ENCODE measurements at regions not wholly inside any gene's neighbourhood (a gene's known extent, or its start where the extent isn't known, plus 50 kb on each side); places are given as distances from the start of the nearest gene placed in this dataset.
"Not testable (repeated sequence)": the region's sequence is repeated elsewhere in the genome, so short reads cannot be mapped to it uniquely, and the experiment has no call there.

DNA sequence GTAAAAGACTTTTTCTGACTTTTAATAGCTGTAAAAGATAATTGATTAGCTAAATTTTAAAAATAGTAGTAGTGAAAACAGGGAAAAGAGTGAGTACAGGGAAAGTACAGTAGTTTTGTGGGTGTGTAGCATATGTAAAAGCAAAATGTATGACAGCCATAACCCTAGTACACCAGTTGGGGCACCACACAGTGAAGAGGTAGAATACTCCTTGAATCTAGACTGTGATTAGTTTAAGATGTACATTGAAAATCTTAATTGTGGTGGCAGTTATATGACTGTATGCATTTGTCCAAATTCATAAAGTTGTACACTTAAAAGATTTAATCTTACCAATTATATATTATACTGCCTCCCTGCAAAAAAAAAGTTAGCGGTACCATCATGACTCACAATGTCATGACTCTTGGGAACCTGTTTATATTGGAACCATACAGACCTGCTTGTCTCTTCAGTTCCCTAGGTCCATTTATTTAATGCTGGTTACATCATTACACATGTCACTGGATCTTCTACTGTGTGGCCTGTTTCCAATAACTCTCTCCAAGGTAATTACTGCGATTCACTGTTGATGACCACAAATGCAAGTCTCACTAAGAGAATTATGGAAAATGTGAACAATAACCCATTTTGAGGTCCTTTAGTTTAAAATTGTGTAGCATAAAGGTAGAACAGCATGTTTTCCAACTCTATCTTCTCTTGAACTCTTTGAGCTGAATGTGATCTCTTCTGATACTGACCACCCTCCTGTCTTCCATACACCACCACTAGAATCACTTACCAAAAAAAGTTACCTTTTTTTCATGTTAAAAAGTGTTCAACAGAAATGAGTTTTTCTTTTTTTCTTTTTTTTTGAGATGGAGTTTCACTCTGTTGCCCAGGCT lies 264.2 kb upstream of the AMIGO2 start:
- TF ChIP-seq, protein P1, sequence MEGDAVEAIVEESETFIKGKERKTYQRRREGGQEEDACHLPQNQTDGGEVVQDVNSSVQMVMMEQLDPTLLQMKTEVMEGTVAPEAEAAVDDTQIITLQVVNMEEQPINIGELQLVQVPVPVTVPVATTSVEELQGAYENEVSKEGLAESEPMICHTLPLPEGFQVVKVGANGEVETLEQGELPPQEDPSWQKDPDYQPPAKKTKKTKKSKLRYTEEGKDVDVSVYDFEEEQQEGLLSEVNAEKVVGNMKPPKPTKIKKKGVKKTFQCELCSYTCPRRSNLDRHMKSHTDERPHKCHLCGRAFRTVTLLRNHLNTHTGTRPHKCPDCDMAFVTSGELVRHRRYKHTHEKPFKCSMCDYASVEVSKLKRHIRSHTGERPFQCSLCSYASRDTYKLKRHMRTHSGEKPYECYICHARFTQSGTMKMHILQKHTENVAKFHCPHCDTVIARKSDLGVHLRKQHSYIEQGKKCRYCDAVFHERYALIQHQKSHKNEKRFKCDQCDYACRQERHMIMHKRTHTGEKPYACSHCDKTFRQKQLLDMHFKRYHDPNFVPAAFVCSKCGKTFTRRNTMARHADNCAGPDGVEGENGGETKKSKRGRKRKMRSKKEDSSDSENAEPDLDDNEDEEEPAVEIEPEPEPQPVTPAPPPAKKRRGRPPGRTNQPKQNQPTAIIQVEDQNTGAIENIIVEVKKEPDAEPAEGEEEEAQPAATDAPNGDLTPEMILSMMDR (conservative IDR thresholded peaks at IDR 0.05; ENCODE audit: low read depth, low read length), result no peak
- no peak overlapping the region for H3K4me3 ChIP-seq (ENCODE audit: low read length)
- DNase-seq (ENCODE audit: low read depth), result no peak

DNA sequence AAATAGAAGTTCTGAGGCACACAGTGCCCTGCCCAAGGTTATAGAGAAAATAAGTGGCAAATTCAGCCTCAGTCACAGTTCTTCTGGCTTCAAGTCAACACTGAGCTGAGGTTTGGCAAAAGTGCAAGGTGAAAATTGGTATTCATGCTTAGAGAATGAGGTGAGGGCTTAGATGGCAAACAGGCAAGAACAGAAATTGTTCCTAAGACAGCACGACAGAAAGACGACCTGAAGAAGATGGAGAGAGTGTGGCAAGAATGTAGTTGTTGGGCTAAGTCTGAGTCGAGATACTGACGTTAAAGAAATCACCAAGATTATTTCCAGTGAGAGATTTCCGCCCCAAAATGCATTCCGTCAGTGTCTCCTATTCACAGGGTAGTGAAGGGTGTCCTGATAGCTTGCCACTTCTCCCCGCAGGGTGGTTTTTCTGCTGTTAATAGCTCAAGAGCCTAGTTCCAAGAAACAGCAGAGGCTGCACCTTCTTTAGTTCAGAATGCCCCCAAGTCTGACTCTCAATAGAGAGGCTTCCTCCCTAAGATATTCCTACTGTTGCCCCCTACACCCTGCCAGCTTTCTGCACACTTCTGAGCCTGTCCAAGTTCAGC lies 260.8 kb upstream of the AMIGO2 start:
- no peak for DNase-seq (ENCODE audit: low read depth)
- TF ChIP-seq, protein P1 (conservative IDR thresholded peaks at IDR 0.05; ENCODE audit: low read depth, low read length), result no peak
- H3K4me3 ChIP-seq (ENCODE audit: low read length), result no peak overlapping the region

- DNase-seq (ENCODE audit: low read depth), result no peak
- no peak overlapping the region for H3K4me3 ChIP-seq (ENCODE audit: low read length)
- TF ChIP-seq, protein P1 (conservative IDR thresholded peaks at IDR 0.05; ENCODE audit: low read depth, low read length), result no peak
Measured at GRCh38 chr12:47337581-47337980, 257.8 kb upstream of the AMIGO2 start.

- not testable (repeated sequence) for DNase-seq (ENCODE audit: low read depth); H3K4me3 ChIP-seq (ENCODE audit: low read length)
Measured at GRCh38 chr12:47333271-47333858, 253.6 kb upstream of the AMIGO2 start.

DNA sequence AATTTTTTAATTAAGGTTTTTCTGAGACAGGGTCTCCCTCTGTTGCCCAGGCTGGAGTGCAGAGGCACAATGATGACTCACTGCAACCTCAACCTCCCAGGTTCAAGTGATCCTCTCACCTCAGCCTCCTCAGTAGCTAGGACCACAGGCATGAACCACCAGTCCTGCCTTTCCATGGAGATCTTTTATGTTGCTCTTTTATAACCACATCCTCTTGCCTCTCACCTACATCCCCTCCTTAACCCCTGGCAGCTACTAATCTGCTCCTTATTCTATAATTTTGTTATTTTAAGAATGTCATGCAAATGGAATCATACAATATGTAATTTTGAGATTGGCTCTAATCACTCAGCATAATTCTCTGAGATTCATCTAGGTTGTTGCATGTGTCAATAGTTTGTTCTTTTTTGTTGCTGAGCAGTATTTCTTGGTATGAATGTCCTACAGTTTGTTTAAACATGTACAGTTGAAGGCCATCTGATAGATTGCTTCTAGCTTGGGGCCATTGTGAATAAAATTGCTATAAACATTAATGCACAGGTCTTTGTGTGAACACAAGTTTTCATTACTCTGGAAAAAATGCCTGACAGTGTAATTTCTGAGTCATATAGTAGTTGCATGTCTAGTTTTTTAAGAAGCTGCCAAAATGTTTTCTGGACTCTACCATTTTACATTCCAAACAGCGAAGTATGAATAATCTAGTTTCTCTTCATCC lies 249.2 kb upstream of the AMIGO2 start:
- TF ChIP-seq, protein P1 (conservative IDR thresholded peaks at IDR 0.05; ENCODE audit: low read depth, low read length), result no peak
- DNase-seq (ENCODE audit: low read depth), result no peak
- H3K4me3 ChIP-seq (ENCODE audit: low read length), result no peak overlapping the region

- H3K4me3 ChIP-seq (ENCODE audit: low read length), result no peak overlapping the region
- TF ChIP-seq, protein P1 (conservative IDR thresholded peaks at IDR 0.05; ENCODE audit: low read depth, low read length), result no peak
- no peak for DNase-seq (ENCODE audit: low read depth)
Measured at GRCh38 chr12:47326190-47326589, 246.4 kb upstream of the AMIGO2 start.

- TF ChIP-seq, protein P1 (conservative IDR thresholded peaks at IDR 0.05; ENCODE audit: low read depth, low read length), result no peak
- DNase-seq (ENCODE audit: low read depth), result no peak
- H3K4me3 ChIP-seq (ENCODE audit: low read length), result no peak overlapping the region
Measured at GRCh38 chr12:47323802-47324201, 244.0 kb upstream of the AMIGO2 start.

All from retinal pigment epithelial cell (primary cell).